HepG2 (cell line): ENCODE measurements at regions not wholly inside any gene's neighbourhood (a gene's known extent, or its start where the extent isn't known, plus 50 kb on each side); places are given as distances from the start of the nearest gene placed in this dataset.

ENCODE experiments used
- ATAC-seq: fragments of 200-7000 bp; cut with Tn5 transposase; 3 replicates; pipeline ENCODE4 v1.9.1; 2020; ENCODE audit warnings: mild to moderate bottlenecking, moderate library complexity
- BruUV-seq: library from RNA; stranded (reverse); fragments of 400-500 nt; replicated peaks from 2 replicates; lab custom pipeline; 2021; lab: Mats Ljungman, UMichigan
- CTCF ChIA-PET: fragments of 300-600 bp; formaldehyde crosslinking; extraction: SDS; loops from one replicate; lab custom pipeline; 2021; ENCODE audit warnings: low total read pairs, inconsistent platforms, low intra/inter-chr PET ratio; lab: Yijun Ruan, JAX
- POLR2A ChIA-PET: fragments of 350-600 bp; sonication (Branson Sonifier 250); formaldehyde crosslinking; loops from one replicate; lab custom pipeline; 2020; ENCODE audit warnings: antibody characterized with exemption, inconsistent platforms; lab: Yijun Ruan, JAX
- DNase-seq: peaks from one replicate; pipeline ENCODE4 v3.0.0-alpha.2; 2015; ENCODE audit warnings: low spot score
- FAIRE-seq: peaks from 3 replicates; lab custom pipeline; 2011; peaks lifted over from hg19 to GRCh38; lab: Jason Lieb, UNC
- H2AFZ ChIP-seq: one replicate; pipeline ENCODE4 v1.6.1; 2011; ENCODE audit warnings: low read length, inconsistent platforms
- H3K27ac ChIP-seq: fragments of 300-600 bp; 3 replicates; pipeline ENCODE4 v1.8.0; 2011; ENCODE audit warnings: mixed run types, mild to moderate bottlenecking, mixed read lengths, low read length, inconsistent platforms; ENCODE audit not compliant: insufficient read depth; ENCODE audit errors: extremely low read length
- H3K27me3 ChIP-seq, 2 experiments: fragments of 200-600 bp in 1 of 2; 2 replicates in 1 of 2; 3 replicates in 1 of 2; pipeline versions ENCODE4 v1.6.0 to v1.8.0; 2011; ENCODE audit warnings: low read length in 2 of 2, mild to moderate bottlenecking in 2 of 2, moderate library complexity in 2 of 2, inconsistent platforms in 1 of 2; ENCODE audit not compliant: insufficient read depth in 2 of 2, control insufficient read depth in 1 of 2
- H3K36me3 ChIP-seq, 2 experiments: fragments of 200-600 bp in 1 of 2; replicated peaks in 1 of 2; 2 replicates in 1 of 2; 3 replicates in 1 of 2; pipeline versions ENCODE4 v1.5.1 to v1.8.0; 2011; ENCODE audit warnings: low read length in 2 of 2, inconsistent platforms in 1 of 2; ENCODE audit not compliant: insufficient read depth in 2 of 2, control insufficient read depth in 1 of 2
- H3K4me1 ChIP-seq: 2 replicates; pipeline ENCODE4 v1.5.1; 2012; ENCODE audit warnings: low read length, inconsistent platforms; ENCODE audit not compliant: insufficient read depth
- H3K4me2 ChIP-seq: 2 replicates; pipeline ENCODE4 v1.6.0; 2011; ENCODE audit warnings: low read depth, low read length, inconsistent platforms
- H3K4me3 ChIP-seq, 3 experiments: fragments of 200-600 bp in 1 of 3; sonication (generic), shearing (Covaris generic) in 1 of 3; replicated peaks in 1 of 3; 2 replicates each; pipeline ENCODE4 v1.5.1; 2011 to 2016; ENCODE audit warnings: low read length in 3 of 3, inconsistent platforms in 2 of 3, low read depth in 2 of 3, mild to moderate bottlenecking in 2 of 3, control low read depth in 1 of 3, mixed read lengths in 1 of 3; ENCODE audit not compliant: insufficient read depth in 1 of 3
- H3K79me2 ChIP-seq: one replicate; pipeline ENCODE4 v1.6.1; 2011; ENCODE audit warnings: low read length, inconsistent platforms; ENCODE audit not compliant: insufficient read depth
- H3K9ac ChIP-seq: 2 replicates; pipeline ENCODE4 v1.6.0; 2011; ENCODE audit warnings: mild to moderate bottlenecking, low read depth, low read length, inconsistent platforms; ENCODE audit not compliant: insufficient read depth
- H3K9me3 ChIP-seq: 2 replicates; pipeline ENCODE4 v1.5.1; 2012; ENCODE audit warnings: mild to moderate bottlenecking, low read length
- H4K20me1 ChIP-seq: 2 replicates; pipeline ENCODE4 v1.6.0; 2011; ENCODE audit warnings: inconsistent platforms, mild to moderate bottlenecking, low read length, moderate library complexity; ENCODE audit not compliant: insufficient read depth
- MEF2D ChIP-seq: sonication (generic); formaldehyde crosslinking; IDR thresholded peaks from 2 replicates; pipeline ENCODE4 v1.5.1; 2020; ENCODE audit warnings: mild to moderate bottlenecking, missing genetic modification reagents
- NBN ChIP-seq: fragments of 450-650 bp; conservative IDR thresholded peaks from 2 replicates; pipeline ENCODE4 v1.6.1; 2017
- NCOA5 ChIP-seq: sonication (generic); formaldehyde crosslinking; IDR thresholded peaks from 2 replicates; pipeline ENCODE4 v1.4.0; 2020; ENCODE audit warnings: missing genetic modification reagents
- PLRG1 ChIP-seq: fragments of 450-650 bp; conservative IDR thresholded peaks from 2 replicates; pipeline ENCODE4 v1.6.1; 2016
- REXO4 ChIP-seq: sonication (generic); formaldehyde crosslinking; IDR thresholded peaks from 2 replicates; pipeline ENCODE4 v1.8.0; 2022; ENCODE audit warnings: missing genetic modification reagents, mild to moderate bottlenecking, borderline replicate concordance
- SP5 ChIP-seq: IDR thresholded peaks from 2 replicates; pipeline ENCODE4 v1.6.1; 2016; ENCODE audit warnings: low read depth, borderline replicate concordance
- SPEN ChIP-seq: sonication (generic); formaldehyde crosslinking; IDR thresholded peaks from 2 replicates; pipeline ENCODE4 v1.5.1; 2020; ENCODE audit warnings: low read depth, mild to moderate bottlenecking, missing genetic modification reagents
- ZKSCAN1 ChIP-seq: fragments of 150-350 bp; IDR thresholded peaks from 2 replicates; pipeline ENCODE4 v1.6.1; 2014; ENCODE audit warnings: low read length
- ZNF234 ChIP-seq: sonication (generic); formaldehyde crosslinking; conservative IDR thresholded peaks from 2 replicates; pipeline ENCODE4 v1.5.1; 2020; ENCODE audit warnings: mild to moderate bottlenecking, missing genetic modification reagents
- ZNF251 ChIP-seq: sonication (generic); formaldehyde crosslinking; IDR thresholded peaks from 2 replicates; pipeline ENCODE4 v1.9.0; 2021; ENCODE audit warnings: mild to moderate bottlenecking, missing genetic modification reagents
- ZNF496 ChIP-seq: sonication (generic); formaldehyde crosslinking; IDR thresholded peaks from 2 replicates; pipeline ENCODE4 v1.8.1; 2023; ENCODE audit warnings: mild to moderate bottlenecking, moderate library complexity, missing genetic modification reagents; ENCODE audit not compliant: insufficient replicate concordance
- ZNF616 ChIP-seq: sonication (generic); formaldehyde crosslinking; IDR thresholded peaks from 2 replicates; pipeline ENCODE4 v1.5.0; 2020; ENCODE audit warnings: low read depth, mild to moderate bottlenecking, missing genetic modification reagents
- ZNF839 ChIP-seq: sonication (generic); formaldehyde crosslinking; IDR thresholded peaks from 2 replicates; pipeline ENCODE4 v1.4.0; 2020; ENCODE audit warnings: missing genetic modification reagents, mild to moderate bottlenecking, borderline replicate concordance
- WGBS: methylation state at CpG from one replicate; pipeline ENCODE4 v1.1.6; 2017; ENCODE audit warnings: low lambda C conversion rate; 5-methylcytosine and 5-hydroxymethylcytosine counted together
- in situ Hi-C: cut with HindIII; loops from 2 replicates; pipeline ENCODE4 v1.10.0; 2017; ENCODE audit warnings: low pct_unique_long_range_greater_than_20kb; ENCODE audit not compliant: extremely low pct_ligation_motif_present
- intact Hi-C: fragments of 100-400 bp; cut with micrococcal nuclease; formaldehyde crosslinking; loops from one replicate; pipeline ENCODE4 v1.10.0; 2022; ENCODE audit not compliant: unreplicated experiment
- TF ChIP-seq, protein P1 (sequence below): sonication (generic); formaldehyde crosslinking; IDR thresholded peaks from 2 replicates; pipeline ENCODE4 v1.5.0; 2020; ENCODE audit warnings: missing genetic modification reagents
- TF ChIP-seq, protein P2 (sequence below), 2 experiments: sonication (generic) in 1 of 2; formaldehyde crosslinking in 1 of 2; IDR thresholded peaks; 2 replicates each; pipeline versions ENCODE4 v1.6.1 to v1.9.0; 2014 to 2022; ENCODE audit warnings: antibody characterized with exemption in 1 of 2, borderline replicate concordance in 1 of 2, inconsistent platforms in 1 of 2, low read depth in 1 of 2, missing genetic modification reagents in 1 of 2
- TF ChIP-seq, protein P3 (sequence below): sonication (generic); formaldehyde crosslinking; IDR thresholded peaks from 2 replicates; pipeline ENCODE4 v1.5.0; 2020; ENCODE audit warnings: mild to moderate bottlenecking, missing genetic modification reagents

DNA sequence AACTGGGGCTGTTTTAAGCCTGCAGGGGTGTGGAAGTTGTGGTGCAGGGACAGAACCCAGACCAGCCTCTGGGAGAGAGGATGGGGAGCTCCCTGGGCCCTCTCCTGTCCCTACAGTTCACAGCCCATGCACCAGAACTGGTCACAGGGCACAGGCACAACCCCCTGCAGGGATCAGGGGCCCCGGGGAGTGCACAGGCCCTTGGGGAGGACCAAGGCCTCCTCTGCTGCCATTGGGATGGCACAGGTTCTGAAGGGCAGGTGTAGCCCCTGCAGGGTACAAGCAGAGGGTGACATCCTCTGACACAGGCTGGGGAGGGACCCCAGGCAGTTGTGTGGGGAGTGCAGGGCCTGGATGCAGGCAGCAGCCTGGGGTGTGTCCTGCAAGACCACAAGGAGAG is 66.4 kb upstream of the SFSWAP start:
- ATAC-seq (no peak), DNase-seq (no peak), FAIRE-seq (no peak)
- Histone ChIP-seq H3K79me2 (no peaks in the 10 kb centered on the region), H3K9ac (no peak overlapping the region), H3K4me1 (no peaks in the 10 kb centered on the region), H4K20me1 (0 out of 2 replicates have a peak, but pooled peaks cover 2% of the 10 kb centered on the region), H2AFZ (no peak overlapping the region), H3K4me3 (no peak overlapping the region), H3K27ac (no peak overlapping the region), H3K4me2 (no peak overlapping the region), H3K27me3 (peaks cover 1 to 13% of the 10 kb centered on the region in 2 experiments; a peak in 4 of 5 replicates), H3K9me3 (no peaks in the 10 kb centered on the region), H3K36me3 (no peaks in the 10 kb centered on the region)
- WGBS, result no CpG with 5 or more reads among the region's 1 CpG
- POLR2A ChIA-PET, result no interaction called here
- no TSS peak for BruUV-seq
- CTCF ChIA-PET, result no interaction called here
- intact Hi-C loops (no loop called here), in situ Hi-C loops (no loop called here)
- TF ChIP-seq SP5 (CRISPR knock-in tag) (no peak), ZNF839 (no peak), ZNF616 (no peak), PLRG1 (no peak), MEF2D (CRISPR knock-in tag) (no peak), REXO4 (no peak), NBN (no peak), SPEN (CRISPR knock-in tag) (no peak), ZKSCAN1 (no peak), ZNF496 (CRISPR knock-in tag) (no peak), ZNF251 (no peak), ZNF234 (CRISPR knock-in tag) (no peak), NCOA5 (CRISPR knock-in tag) (no peak)
- TF ChIP-seq, protein P1, sequence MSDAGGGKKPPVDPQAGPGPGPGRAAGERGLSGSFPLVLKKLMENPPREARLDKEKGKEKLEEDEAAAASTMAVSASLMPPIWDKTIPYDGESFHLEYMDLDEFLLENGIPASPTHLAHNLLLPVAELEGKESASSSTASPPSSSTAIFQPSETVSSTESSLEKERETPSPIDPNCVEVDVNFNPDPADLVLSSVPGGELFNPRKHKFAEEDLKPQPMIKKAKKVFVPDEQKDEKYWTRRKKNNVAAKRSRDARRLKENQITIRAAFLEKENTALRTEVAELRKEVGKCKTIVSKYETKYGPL (CRISPR knock-in tag), result no peak
- TF ChIP-seq, protein P2, sequence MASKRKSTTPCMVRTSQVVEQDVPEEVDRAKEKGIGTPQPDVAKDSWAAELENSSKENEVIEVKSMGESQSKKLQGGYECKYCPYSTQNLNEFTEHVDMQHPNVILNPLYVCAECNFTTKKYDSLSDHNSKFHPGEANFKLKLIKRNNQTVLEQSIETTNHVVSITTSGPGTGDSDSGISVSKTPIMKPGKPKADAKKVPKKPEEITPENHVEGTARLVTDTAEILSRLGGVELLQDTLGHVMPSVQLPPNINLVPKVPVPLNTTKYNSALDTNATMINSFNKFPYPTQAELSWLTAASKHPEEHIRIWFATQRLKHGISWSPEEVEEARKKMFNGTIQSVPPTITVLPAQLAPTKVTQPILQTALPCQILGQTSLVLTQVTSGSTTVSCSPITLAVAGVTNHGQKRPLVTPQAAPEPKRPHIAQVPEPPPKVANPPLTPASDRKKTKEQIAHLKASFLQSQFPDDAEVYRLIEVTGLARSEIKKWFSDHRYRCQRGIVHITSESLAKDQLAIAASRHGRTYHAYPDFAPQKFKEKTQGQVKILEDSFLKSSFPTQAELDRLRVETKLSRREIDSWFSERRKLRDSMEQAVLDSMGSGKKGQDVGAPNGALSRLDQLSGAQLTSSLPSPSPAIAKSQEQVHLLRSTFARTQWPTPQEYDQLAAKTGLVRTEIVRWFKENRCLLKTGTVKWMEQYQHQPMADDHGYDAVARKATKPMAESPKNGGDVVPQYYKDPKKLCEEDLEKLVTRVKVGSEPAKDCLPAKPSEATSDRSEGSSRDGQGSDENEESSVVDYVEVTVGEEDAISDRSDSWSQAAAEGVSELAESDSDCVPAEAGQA (IDR thresholded peaks at IDR 0.05; ENCODE audit: low read depth), result no peak
- TF ChIP-seq, protein P2 (CRISPR knock-in tag; IDR thresholded peaks at IDR 0.05; ENCODE audit: borderline replicate concordance), result no peak
- TF ChIP-seq, protein P3, sequence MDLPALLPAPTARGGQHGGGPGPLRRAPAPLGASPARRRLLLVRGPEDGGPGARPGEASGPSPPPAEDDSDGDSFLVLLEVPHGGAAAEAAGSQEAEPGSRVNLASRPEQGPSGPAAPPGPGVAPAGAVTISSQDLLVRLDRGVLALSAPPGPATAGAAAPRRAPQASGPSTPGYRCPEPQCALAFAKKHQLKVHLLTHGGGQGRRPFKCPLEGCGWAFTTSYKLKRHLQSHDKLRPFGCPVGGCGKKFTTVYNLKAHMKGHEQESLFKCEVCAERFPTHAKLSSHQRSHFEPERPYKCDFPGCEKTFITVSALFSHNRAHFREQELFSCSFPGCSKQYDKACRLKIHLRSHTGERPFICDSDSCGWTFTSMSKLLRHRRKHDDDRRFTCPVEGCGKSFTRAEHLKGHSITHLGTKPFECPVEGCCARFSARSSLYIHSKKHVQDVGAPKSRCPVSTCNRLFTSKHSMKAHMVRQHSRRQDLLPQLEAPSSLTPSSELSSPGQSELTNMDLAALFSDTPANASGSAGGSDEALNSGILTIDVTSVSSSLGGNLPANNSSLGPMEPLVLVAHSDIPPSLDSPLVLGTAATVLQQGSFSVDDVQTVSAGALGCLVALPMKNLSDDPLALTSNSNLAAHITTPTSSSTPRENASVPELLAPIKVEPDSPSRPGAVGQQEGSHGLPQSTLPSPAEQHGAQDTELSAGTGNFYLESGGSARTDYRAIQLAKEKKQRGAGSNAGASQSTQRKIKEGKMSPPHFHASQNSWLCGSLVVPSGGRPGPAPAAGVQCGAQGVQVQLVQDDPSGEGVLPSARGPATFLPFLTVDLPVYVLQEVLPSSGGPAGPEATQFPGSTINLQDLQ, result no peak
